ENCODE measurements at regions not wholly inside any gene's neighbourhood (a gene's known extent, or its start where the extent isn't known, plus 50 kb on each side); places are given as distances from the start of the nearest gene placed in this dataset.

DNA sequence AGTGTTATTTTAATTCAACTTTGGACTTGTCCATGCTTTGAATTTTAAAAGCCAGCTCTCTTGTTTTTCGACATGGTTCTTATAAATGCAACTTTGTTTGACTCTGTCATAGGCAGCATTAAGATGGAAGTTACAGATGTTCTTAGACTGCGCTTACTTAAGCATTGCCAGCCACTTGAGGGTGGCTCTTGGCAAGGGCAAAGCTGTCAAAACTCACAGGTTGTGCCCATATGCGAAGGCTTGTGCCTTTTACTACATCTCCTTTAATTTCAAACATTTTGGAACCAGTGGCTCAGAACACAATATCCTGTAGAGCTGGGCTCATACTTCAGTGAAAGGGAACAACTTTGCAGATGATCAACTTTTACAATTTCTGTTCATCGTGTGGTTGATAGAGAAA is 135.5 kb downstream of the TRAM1L1 start (continued):
- no peak for TF ChIP-seq ZNF426 (tag by site-specific recombination; IDR thresholded peaks at IDR 0.05)
- no peak for TF ChIP-seq ZNF768 (tag by site-specific recombination; IDR thresholded peaks at IDR 0.05)
- TF ChIP-seq ZNF37A (tag by site-specific recombination; IDR thresholded peaks at IDR 0.05), result no peak

DNA sequence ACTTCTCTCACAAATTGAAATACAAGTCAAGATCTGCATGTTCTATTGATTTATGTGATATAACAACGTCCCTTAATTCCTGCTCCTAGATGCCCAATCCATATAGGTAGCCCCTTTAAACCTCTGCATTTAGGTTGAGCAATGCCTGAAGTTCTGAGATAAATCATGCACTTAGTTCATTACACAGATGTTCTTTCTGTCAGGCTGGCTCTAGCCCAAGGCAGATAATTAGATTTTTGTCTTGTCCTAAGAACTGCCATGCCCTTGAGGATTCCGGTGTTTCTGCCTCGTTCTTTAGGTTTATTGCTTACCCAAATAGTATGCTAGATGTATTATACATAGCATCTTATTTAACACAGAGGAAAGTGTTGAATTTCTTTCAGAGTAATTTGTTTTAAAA is 143.1 kb downstream of the TRAM1L1 start:
- H3K4me3 ChIP-seq (ENCODE audit: low read depth, low read length), result no peak overlapping the region
- ChIA-PET POLR2A (no interaction called here), CTCF (no interaction called here)
- H3K4me1 ChIP-seq (ENCODE audit: control insufficient read depth, insufficient read depth, low read length), result no peaks in the 10 kb centered on the region
- H3K9me3 ChIP-seq (ENCODE audit: control insufficient read depth, insufficient read depth, low read depth, low read length), result no peaks in the 10 kb centered on the region
- no peak for TF ChIP-seq ZNF707 (tag by site-specific recombination; IDR thresholded peaks at IDR 0.05)
- no peak for TF ChIP-seq TRIM28 (IDR thresholded peaks at IDR 0.05; ENCODE audit: borderline replicate concordance, low read length)
- TF ChIP-seq KLF16 (tag by site-specific recombination; IDR thresholded peaks at IDR 0.05), result no peak
- TF ChIP-seq, protein P1, sequence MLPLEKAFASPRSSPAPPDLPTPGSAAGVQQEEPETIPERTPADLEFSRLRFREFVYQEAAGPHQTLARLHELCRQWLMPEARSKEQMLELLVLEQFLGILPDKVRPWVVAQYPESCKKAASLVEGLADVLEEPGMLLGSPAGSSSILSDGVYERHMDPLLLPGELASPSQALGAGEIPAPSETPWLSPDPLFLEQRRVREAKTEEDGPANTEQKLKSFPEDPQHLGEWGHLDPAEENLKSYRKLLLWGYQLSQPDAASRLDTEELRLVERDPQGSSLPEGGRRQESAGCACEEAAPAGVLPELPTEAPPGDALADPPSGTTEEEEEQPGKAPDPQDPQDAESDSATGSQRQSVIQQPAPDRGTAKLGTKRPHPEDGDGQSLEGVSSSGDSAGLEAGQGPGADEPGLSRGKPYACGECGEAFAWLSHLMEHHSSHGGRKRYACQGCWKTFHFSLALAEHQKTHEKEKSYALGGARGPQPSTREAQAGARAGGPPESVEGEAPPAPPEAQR (tag by site-specific recombination; IDR thresholded peaks at IDR 0.05), result no peak
- no peak for TF ChIP-seq ZNF529 (tag by site-specific recombination; IDR thresholded peaks at IDR 0.05; ENCODE audit: insufficient replicate concordance)
- TF ChIP-seq ZBTB17 (tag by site-specific recombination; IDR thresholded peaks at IDR 0.05), result no peak
- no peak for TF ChIP-seq GLIS2 (tag by site-specific recombination; IDR thresholded peaks at IDR 0.05)
- no peak for TF ChIP-seq GLI4 (tag by site-specific recombination; IDR thresholded peaks at IDR 0.05)
- TF ChIP-seq ZNF561 (tag by site-specific recombination; IDR thresholded peaks at IDR 0.05; ENCODE audit: borderline replicate concordance), result no peak
- TF ChIP-seq ZNF776 (tag by site-specific recombination; IDR thresholded peaks at IDR 0.05; ENCODE audit: borderline replicate concordance), result no peak
- TF ChIP-seq YY2 (tag by site-specific recombination; IDR thresholded peaks at IDR 0.05), result no peak
- no peaks in the 10 kb centered on the region for H3K36me3 ChIP-seq (ENCODE audit: control insufficient read depth in 2 of 2, insufficient read depth in 1 of 2, low read length in 2 of 2)
- H3K27ac ChIP-seq (ENCODE audit: extremely low read depth, low read depth, low read length), result no peak overlapping the region

DNA sequence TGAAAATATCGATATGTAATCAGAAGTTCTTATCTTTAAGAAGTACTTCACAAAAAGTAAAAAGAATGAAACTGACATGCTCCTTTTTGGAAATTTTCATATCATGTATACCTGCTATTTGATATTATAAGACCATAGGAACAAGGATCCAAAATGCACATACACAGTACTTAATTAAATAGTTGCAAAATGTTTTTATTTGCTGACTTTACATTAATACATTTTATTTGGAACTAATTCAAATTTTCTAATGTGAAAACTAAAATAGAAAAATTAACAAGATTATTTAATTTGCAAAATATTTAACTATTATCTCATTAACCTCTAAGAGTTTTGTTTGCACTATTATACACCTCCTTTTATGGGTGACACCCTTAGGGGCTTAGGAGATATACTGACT is 155.0 kb downstream of the TRAM1L1 start:
- no peak overlapping the region for H3K27ac ChIP-seq (ENCODE audit: extremely low read depth, low read depth, low read length)
- H3K9me3 ChIP-seq (ENCODE audit: control insufficient read depth, insufficient read depth, low read depth, low read length), result no peaks in the 10 kb centered on the region
- CTCF ChIA-PET, result no interaction called here
- POLR2A ChIA-PET, result no interaction called here
- no peak overlapping the region for H3K4me3 ChIP-seq (ENCODE audit: low read depth, low read length)
- no peaks in the 10 kb centered on the region for H3K4me1 ChIP-seq (ENCODE audit: control insufficient read depth, insufficient read depth, low read length)
- H3K36me3 ChIP-seq (ENCODE audit: control insufficient read depth in 2 of 2, insufficient read depth in 1 of 2, low read length in 2 of 2), result no peaks in the 10 kb centered on the region
- TF ChIP-seq ZNF777 (tag by site-specific recombination; IDR thresholded peaks at IDR 0.05; ENCODE audit: borderline replicate concordance) (no peak), ZNF112 (tag by site-specific recombination; IDR thresholded peaks at IDR 0.05) (no peak), ZFP41 (tag by site-specific recombination; IDR thresholded peaks at IDR 0.05; ENCODE audit: borderline replicate concordance) (no peak), ZNF600 (tag by site-specific recombination; IDR thresholded peaks at IDR 0.05) (no peak), ZNF654 (tag by site-specific recombination; IDR thresholded peaks at IDR 0.05; ENCODE audit: low read depth) (no peak), ZNF155 (tag by site-specific recombination; IDR thresholded peaks at IDR 0.05) (no peak), ZNF521 (tag by site-specific recombination; IDR thresholded peaks at IDR 0.05) (no peak), ZNF626 (tag by site-specific recombination; IDR thresholded peaks at IDR 0.05) (no peak), ZNF391 (tag by site-specific recombination; IDR thresholded peaks at IDR 0.05; ENCODE audit: borderline replicate concordance, low read depth) (no peak), ZNF558 (tag by site-specific recombination; IDR thresholded peaks at IDR 0.05) (no peak), BCL11A (tag by site-specific recombination; IDR thresholded peaks at IDR 0.05; ENCODE audit: low read depth) (no peak), MYNN (tag by site-specific recombination; IDR thresholded peaks at IDR 0.05; ENCODE audit: borderline replicate concordance) (no peak), TRIM28 (IDR thresholded peaks at IDR 0.05; ENCODE audit: borderline replicate concordance, low read length) (no peak), ZSCAN23 (tag by site-specific recombination; IDR thresholded peaks at IDR 0.05) (no peak)
- TF ChIP-seq, protein P2, sequence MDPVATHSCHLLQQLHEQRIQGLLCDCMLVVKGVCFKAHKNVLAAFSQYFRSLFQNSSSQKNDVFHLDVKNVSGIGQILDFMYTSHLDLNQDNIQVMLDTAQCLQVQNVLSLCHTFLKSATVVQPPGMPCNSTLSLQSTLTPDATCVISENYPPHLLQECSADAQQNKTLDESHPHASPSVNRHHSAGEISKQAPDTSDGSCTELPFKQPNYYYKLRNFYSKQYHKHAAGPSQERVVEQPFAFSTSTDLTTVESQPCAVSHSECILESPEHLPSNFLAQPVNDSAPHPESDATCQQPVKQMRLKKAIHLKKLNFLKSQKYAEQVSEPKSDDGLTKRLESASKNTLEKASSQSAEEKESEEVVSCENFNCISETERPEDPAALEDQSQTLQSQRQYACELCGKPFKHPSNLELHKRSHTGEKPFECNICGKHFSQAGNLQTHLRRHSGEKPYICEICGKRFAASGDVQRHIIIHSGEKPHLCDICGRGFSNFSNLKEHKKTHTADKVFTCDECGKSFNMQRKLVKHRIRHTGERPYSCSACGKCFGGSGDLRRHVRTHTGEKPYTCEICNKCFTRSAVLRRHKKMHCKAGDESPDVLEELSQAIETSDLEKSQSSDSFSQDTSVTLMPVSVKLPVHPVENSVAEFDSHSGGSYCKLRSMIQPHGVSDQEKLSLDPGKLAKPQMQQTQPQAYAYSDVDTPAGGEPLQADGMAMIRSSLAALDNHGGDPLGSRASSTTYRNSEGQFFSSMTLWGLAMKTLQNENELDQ (tag by site-specific recombination; IDR thresholded peaks at IDR 0.05; ENCODE audit: low read depth), result no peak
- TF ChIP-seq, protein P3, sequence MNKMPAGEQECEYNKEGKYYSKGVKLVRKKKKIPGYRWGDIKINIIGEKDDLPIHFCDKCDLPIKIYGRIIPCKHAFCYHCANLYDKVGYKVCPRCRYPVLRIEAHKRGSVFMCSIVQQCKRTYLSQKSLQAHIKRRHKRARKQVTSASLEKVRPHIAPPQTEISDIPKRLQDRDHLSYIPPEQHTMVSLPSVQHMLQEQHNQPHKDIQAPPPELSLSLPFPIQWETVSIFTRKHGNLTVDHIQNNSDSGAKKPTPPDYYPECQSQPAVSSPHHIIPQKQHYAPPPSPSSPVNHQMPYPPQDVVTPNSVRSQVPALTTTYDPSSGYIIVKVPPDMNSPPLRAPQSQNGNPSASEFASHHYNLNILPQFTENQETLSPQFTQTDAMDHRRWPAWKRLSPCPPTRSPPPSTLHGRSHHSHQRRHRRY (tag by site-specific recombination; IDR thresholded peaks at IDR 0.05), result no peak
- TF ChIP-seq, protein P4, sequence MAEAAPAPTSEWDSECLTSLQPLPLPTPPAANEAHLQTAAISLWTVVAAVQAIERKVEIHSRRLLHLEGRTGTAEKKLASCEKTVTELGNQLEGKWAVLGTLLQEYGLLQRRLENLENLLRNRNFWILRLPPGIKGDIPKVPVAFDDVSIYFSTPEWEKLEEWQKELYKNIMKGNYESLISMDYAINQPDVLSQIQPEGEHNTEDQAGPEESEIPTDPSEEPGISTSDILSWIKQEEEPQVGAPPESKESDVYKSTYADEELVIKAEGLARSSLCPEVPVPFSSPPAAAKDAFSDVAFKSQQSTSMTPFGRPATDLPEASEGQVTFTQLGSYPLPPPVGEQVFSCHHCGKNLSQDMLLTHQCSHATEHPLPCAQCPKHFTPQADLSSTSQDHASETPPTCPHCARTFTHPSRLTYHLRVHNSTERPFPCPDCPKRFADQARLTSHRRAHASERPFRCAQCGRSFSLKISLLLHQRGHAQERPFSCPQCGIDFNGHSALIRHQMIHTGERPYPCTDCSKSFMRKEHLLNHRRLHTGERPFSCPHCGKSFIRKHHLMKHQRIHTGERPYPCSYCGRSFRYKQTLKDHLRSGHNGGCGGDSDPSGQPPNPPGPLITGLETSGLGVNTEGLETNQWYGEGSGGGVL (tag by site-specific recombination; IDR thresholded peaks at IDR 0.05), result no peak
